AG04449 (cell line): ENCODE measurements at regions not wholly inside any gene's neighbourhood (a gene's known extent, or its start where the extent isn't known, plus 50 kb on each side); places are given as distances from the start of the nearest gene placed in this dataset.

ENCODE experiments used
- CTCF ChIA-PET: fragments of 350-600 bp; formaldehyde crosslinking; extraction: SDS; loops from one replicate; lab custom pipeline; 2021; ENCODE audit warnings: antibody characterized with exemption; lab: Yijun Ruan, JAX
- POLR2A ChIA-PET: fragments of 400-600, 350-600 bp; formaldehyde crosslinking; extraction: SDS; loops from one replicate; lab custom pipeline; 2020; ENCODE audit warnings: antibody characterized with exemption, inconsistent platforms; lab: Yijun Ruan, JAX
- DNase-seq: peaks from one replicate; pipeline ENCODE4 v3.0.0-alpha.2; 2010; ENCODE audit warnings: low read depth, low spot score
- H3K4me3 ChIP-seq: 2 replicates; pipeline ENCODE4 v1.5.1; 2011; ENCODE audit warnings: low read depth, mild to moderate bottlenecking, control low read depth, low read length
- CTCF ChIP-seq: IDR thresholded peaks from one replicate; pipeline ENCODE4 v1.5.1; 2011; ENCODE audit warnings: mild to moderate bottlenecking, moderate library complexity, low read length, control low read depth, inconsistent platforms; ENCODE audit not compliant: insufficient read depth; ENCODE audit errors: missing control alignments

GRCh38 chr20:12504779-12505178 is 504.0 kb upstream of the SPTLC3 start:
- no peak overlapping the region for H3K4me3 ChIP-seq
- POLR2A ChIA-PET = no interaction called here
- no peak for DNase-seq
- TF ChIP-seq CTCF = no peak
- CTCF ChIA-PET = no interaction called here

GRCh38 chr20:12511499-12511898 is 497.3 kb upstream of the SPTLC3 start:
- no peak for DNase-seq
- H3K4me3 ChIP-seq = no peak overlapping the region
- POLR2A ChIA-PET = no interaction called here
- no peak for TF ChIP-seq CTCF
- CTCF ChIA-PET = no interaction called here

- POLR2A ChIA-PET = no interaction called here
- no peak for TF ChIP-seq CTCF
- no peak for DNase-seq
- CTCF ChIA-PET = no interaction called here
- no peak overlapping the region for H3K4me3 ChIP-seq
Observed at GRCh38 chr20:12512755-12513154, 496.0 kb upstream of the SPTLC3 start.

- CTCF ChIA-PET = no interaction called here
- no peak overlapping the region for H3K4me3 ChIP-seq
- TF ChIP-seq CTCF = no peak
- POLR2A ChIA-PET = no interaction called here
- DNase-seq = no peak
Observed at GRCh38 chr20:12528104-12528503, 480.7 kb upstream of the SPTLC3 start.

GRCh38 chr20:12528591-12529041 is 480.2 kb upstream of the SPTLC3 start:
- DNase-seq = no peak
- CTCF ChIA-PET = no interaction called here
- no peak overlapping the region for H3K4me3 ChIP-seq
- TF ChIP-seq CTCF = no peak
- POLR2A ChIA-PET = no interaction called here

GRCh38 chr20:12531626-12532025 is 477.1 kb upstream of the SPTLC3 start:
- no peak overlapping the region for H3K4me3 ChIP-seq
- TF ChIP-seq CTCF = no peak
- POLR2A ChIA-PET = no interaction called here
- DNase-seq = no peak
- CTCF ChIA-PET = interaction anchor here (0.6 kb wide), 1 partner anchor 9 kb away, joined by 3 read pairs; no protein-coding TSS in a partner anchor
